Glutamatergic neuron (in vitro differentiated cells): ENCODE measurements at regions not wholly inside any gene's neighbourhood (a gene's known extent, or its start where the extent isn't known, plus 50 kb on each side); places are given as distances from the start of the nearest gene placed in this dataset.

Experiments
- DNase-seq: peaks from one replicate; pipeline ENCODE4 v3.0.0; 2022
- H3K27ac Mint-ChIP-seq: one replicate; pipeline ENCODE4 v1.8.0; 2020; ENCODE audit warnings: mild to moderate bottlenecking, mixed read lengths, inconsistent platforms; ENCODE audit not compliant: unreplicated experiment
- H3K27me3 Mint-ChIP-seq: one replicate; pipeline ENCODE4 v1.8.0; 2020; ENCODE audit warnings: mild to moderate bottlenecking, moderate library complexity, mixed read lengths, inconsistent platforms; ENCODE audit not compliant: unreplicated experiment
- H3K36me3 Mint-ChIP-seq: one replicate; pipeline ENCODE4 v1.8.0; 2020; ENCODE audit warnings: mild to moderate bottlenecking, mixed read lengths, inconsistent platforms; ENCODE audit not compliant: unreplicated experiment
- H3K4me1 Mint-ChIP-seq: one replicate; pipeline ENCODE4 v1.8.0; 2020; ENCODE audit warnings: mild to moderate bottlenecking, low read depth, mixed read lengths, inconsistent platforms; ENCODE audit not compliant: unreplicated experiment
- H3K4me3 Mint-ChIP-seq: one replicate; pipeline ENCODE4 v1.8.0; 2020; ENCODE audit warnings: mild to moderate bottlenecking, mixed read lengths, inconsistent platforms; ENCODE audit not compliant: unreplicated experiment
- H3K9me3 Mint-ChIP-seq: one replicate; pipeline ENCODE4 v1.8.0; 2020; ENCODE audit warnings: mild to moderate bottlenecking, moderate library complexity, mixed read lengths, inconsistent platforms; ENCODE audit not compliant: unreplicated experiment
- CTCF ChIP-seq: fragments of 200-600 bp; sonication (generic); IDR thresholded peaks from one replicate; pipeline ENCODE4 v1.5.0; 2021; ENCODE audit not compliant: partially characterized antibody, unreplicated experiment

GRCh38 chr12:77577791-77578190, 252.9 kb upstream of the NAV3 start:
- H3K36me3 Mint-ChIP-seq: no peaks in the 10 kb centered on the region
- H3K4me1 Mint-ChIP-seq: no peaks in the 10 kb centered on the region

GRCh38 chr12:77575376-77575919, 255.2 kb upstream of the NAV3 start:
- H3K4me3 Mint-ChIP-seq: no peak overlapping the region

More at GRCh38 chr12:77577791-77578190, 252.9 kb upstream of the NAV3 start:
- no peak for TF ChIP-seq CTCF
- H3K4me3 Mint-ChIP-seq: no peak overlapping the region
- H3K9me3 Mint-ChIP-seq: no peaks in the 10 kb centered on the region
- H3K27me3 Mint-ChIP-seq: no peaks in the 10 kb centered on the region
- H3K27ac Mint-ChIP-seq: no peak overlapping the region
- DNase-seq: no peak

GRCh38 chr12:77572371-77572770, 258.3 kb upstream of the NAV3 start:
- Mint-ChIP-seq H3K4me3 (no peak overlapping the region), H3K27ac (no peak overlapping the region), H3K27me3 (no peaks in the 10 kb centered on the region)

More at GRCh38 chr12:77575376-77575919, 255.2 kb upstream of the NAV3 start:
- no peak for TF ChIP-seq CTCF
- no peaks in the 10 kb centered on the region for H3K4me1 Mint-ChIP-seq
- H3K27me3 Mint-ChIP-seq: no peaks in the 10 kb centered on the region
- DNase-seq: no peak
- H3K27ac Mint-ChIP-seq: no peak overlapping the region
- no peaks in the 10 kb centered on the region for H3K9me3 Mint-ChIP-seq
- H3K36me3 Mint-ChIP-seq: no peaks in the 10 kb centered on the region

GRCh38 chr12:77571768-77572167, 258.9 kb upstream of the NAV3 start:
- no peaks in the 10 kb centered on the region for H3K27me3 Mint-ChIP-seq
- H3K27ac Mint-ChIP-seq: no peak overlapping the region
- no peaks in the 10 kb centered on the region for H3K4me1 Mint-ChIP-seq
- no peaks in the 10 kb centered on the region for H3K9me3 Mint-ChIP-seq
- DNase-seq: no peak
- no peak overlapping the region for H3K4me3 Mint-ChIP-seq
- H3K36me3 Mint-ChIP-seq: no peaks in the 10 kb centered on the region
- TF ChIP-seq CTCF: no peak

More at GRCh38 chr12:77572371-77572770, 258.3 kb upstream of the NAV3 start:
- no peak for DNase-seq
- H3K4me1 Mint-ChIP-seq: no peaks in the 10 kb centered on the region
- H3K36me3 Mint-ChIP-seq: no peaks in the 10 kb centered on the region
- H3K9me3 Mint-ChIP-seq: no peaks in the 10 kb centered on the region
- TF ChIP-seq CTCF: no peak

- Mint-ChIP-seq H3K4me1 (no peaks in the 10 kb centered on the region), H3K36me3 (no peaks in the 10 kb centered on the region), H3K9me3 (no peaks in the 10 kb centered on the region), H3K4me3 (no peak overlapping the region), H3K27ac (no peak overlapping the region), H3K27me3 (no peaks in the 10 kb centered on the region)
- no peak for DNase-seq
- no peak for TF ChIP-seq CTCF
Measured at GRCh38 chr12:77571127-77571526, 259.6 kb upstream of the NAV3 start.
